ENCODE measurements at regions not wholly inside any gene's neighbourhood (a gene's known extent, or its start where the extent isn't known, plus 50 kb on each side); places are given as distances from the start of the nearest gene placed in this dataset.
"Not testable (repeated sequence)": the region's sequence is repeated elsewhere in the genome, so short reads cannot be mapped to it uniquely, and the experiment has no call there.

- intact Hi-C loops (cut with DNase I), result no loop called here
- Histone ChIP-seq H3K27ac (no peak overlapping the region), H3K4me3 (peak overlapping the region in 2 of 4 donors; percentile 0 to 11), H3K9me3 (no peaks in the 10 kb centered on the region), H3K4me1 (peaks cover 0 to 4% (median 0%) of the 10 kb centered on the region in 3 donors), H3K27me3 (no peaks in the 10 kb centered on the region), H3K36me3 (no peaks in the 10 kb centered on the region)
- ATAC-seq, result peak in 3 of 4 donors; percentile 21 to 74 (median 57)
- no peak for FAIRE-seq
- DNase-seq, result no peak
- WGBS, 2 donors, result 34 to 52% methylated on average over 16 of the region's 16 CpGs
- TF ChIP-seq, protein P1, sequence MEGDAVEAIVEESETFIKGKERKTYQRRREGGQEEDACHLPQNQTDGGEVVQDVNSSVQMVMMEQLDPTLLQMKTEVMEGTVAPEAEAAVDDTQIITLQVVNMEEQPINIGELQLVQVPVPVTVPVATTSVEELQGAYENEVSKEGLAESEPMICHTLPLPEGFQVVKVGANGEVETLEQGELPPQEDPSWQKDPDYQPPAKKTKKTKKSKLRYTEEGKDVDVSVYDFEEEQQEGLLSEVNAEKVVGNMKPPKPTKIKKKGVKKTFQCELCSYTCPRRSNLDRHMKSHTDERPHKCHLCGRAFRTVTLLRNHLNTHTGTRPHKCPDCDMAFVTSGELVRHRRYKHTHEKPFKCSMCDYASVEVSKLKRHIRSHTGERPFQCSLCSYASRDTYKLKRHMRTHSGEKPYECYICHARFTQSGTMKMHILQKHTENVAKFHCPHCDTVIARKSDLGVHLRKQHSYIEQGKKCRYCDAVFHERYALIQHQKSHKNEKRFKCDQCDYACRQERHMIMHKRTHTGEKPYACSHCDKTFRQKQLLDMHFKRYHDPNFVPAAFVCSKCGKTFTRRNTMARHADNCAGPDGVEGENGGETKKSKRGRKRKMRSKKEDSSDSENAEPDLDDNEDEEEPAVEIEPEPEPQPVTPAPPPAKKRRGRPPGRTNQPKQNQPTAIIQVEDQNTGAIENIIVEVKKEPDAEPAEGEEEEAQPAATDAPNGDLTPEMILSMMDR (IDR thresholded peaks at IDR 0.05), result no peak
Measured at GRCh38 chr6:11473008-11473740, 64.4 kb upstream of the TMEM170B start.

DNA sequence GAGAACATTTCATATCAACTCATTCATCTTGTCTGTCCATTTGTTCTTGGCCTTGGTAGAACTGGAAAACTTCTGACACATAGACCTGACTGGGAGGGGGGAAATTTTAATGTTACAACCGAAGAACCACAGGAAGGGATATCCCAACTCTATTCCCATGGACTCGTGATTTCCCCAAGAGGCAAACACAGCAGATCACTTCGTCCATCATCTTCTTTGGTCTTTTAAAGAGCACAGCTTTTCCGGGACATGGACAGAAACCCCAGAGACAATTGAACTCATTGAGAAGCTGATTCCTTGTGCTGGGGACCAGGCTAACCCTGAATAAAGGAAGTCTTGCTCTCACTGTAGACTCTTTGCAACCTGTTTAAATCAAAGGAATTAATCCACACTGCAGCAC lies 66.3 kb upstream of the TMEM170B start:
- no peaks in the 10 kb centered on the region for H3K36me3 ChIP-seq
- intact Hi-C loops (cut with DNase I), result no loop called here
- H3K27me3 ChIP-seq, result no peaks in the 10 kb centered on the region
- H3K4me3 ChIP-seq, result no peak overlapping the region
- no peaks in the 10 kb centered on the region for H3K9me3 ChIP-seq
- H3K27ac ChIP-seq, result no peak overlapping the region
- H3K4me1 ChIP-seq, result peaks cover 0 to 4% (median 0%) of the 10 kb centered on the region in 3 donors
- ATAC-seq (no peak), FAIRE-seq (no peak), DNase-seq (no peak)
- 83 to 92% methylated on average over 4 of the region's 4 CpGs for WGBS, 2 donors
- TF ChIP-seq, protein P1 (IDR thresholded peaks at IDR 0.05), result no peak

GRCh38 chr6:11469684-11470083 lies 67.9 kb upstream of the TMEM170B start:
- DNase-seq (no peak), ATAC-seq (no peak), FAIRE-seq (no peak)
- intact Hi-C loops (cut with DNase I), result no loop called here
- Histone ChIP-seq H3K27ac (no peak overlapping the region), H3K4me1 (peaks cover 0 to 4% (median 0%) of the 10 kb centered on the region in 3 donors), H3K27me3 (no peaks in the 10 kb centered on the region), H3K9me3 (no peaks in the 10 kb centered on the region), H3K4me3 (no peak overlapping the region), H3K36me3 (no peaks in the 10 kb centered on the region)
- TF ChIP-seq, protein P1 (IDR thresholded peaks at IDR 0.05), result no peak
- 94 to 98% methylated on average over 1 of the region's 1 CpG for WGBS, 2 donors

DNA sequence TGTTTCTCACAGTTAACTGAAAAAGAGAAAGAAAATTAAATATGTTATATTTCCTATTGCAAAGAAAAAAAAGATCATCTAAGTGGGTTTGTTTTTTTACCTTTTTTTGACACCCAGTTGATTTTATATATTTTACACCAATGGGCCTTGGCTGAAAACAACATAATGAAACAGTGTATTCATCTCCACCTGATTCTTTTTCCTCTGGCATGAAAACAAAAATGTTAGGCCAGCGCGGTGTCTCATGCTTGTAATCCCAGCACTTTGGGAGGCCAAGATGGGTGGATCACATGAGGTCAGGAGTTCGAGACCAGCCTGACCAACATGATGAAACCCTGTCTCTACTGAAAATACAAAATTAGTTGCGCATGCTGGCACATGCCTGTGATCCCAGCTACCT lies 69.3 kb upstream of the TMEM170B start:
- intact Hi-C loops (cut with DNase I); H3K27me3 ChIP-seq; FAIRE-seq; H3K4me3 ChIP-seq; H3K9me3 ChIP-seq; ATAC-seq; H3K4me1 ChIP-seq; H3K27ac ChIP-seq; H3K36me3 ChIP-seq; DNase-seq: not testable (repeated sequence)
- WGBS, 2 donors, result 66 to 70% methylated on average over 4 of the region's 4 CpGs

DNA sequence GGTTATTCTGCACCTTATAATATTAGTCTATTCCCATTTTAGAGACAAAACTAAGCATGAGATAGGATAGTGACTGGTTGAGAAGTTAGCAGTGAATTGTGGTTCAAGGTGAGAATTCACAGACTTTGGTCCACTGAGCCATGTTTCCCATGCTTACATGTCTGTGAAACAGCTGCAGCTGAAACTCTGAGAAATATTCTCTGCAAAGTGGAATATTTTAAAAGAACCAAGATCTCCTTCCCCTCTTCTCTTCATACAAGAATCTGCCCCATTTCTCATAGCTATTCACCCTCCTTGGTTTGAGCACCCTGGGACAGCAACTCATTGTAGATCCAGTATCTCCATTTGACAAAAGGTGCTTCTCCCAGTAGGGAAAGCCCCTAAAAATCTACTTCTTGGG lies 70.2 kb upstream of the TMEM170B start:
- Histone ChIP-seq H3K4me1 (no peaks in the 10 kb centered on the region), H3K27ac (no peak overlapping the region), H3K9me3 (no peaks in the 10 kb centered on the region), H3K27me3 (no peaks in the 10 kb centered on the region), H3K36me3 (no peaks in the 10 kb centered on the region), H3K4me3 (no peak overlapping the region)
- intact Hi-C loops (cut with DNase I), result no loop called here
- no peak for DNase-seq
- FAIRE-seq, result no peak
- TF ChIP-seq, protein P1 (IDR thresholded peaks at IDR 0.05), result no peak
- ATAC-seq, result no peak

Data from pancreas (tissue), 10 donors.